ENCODE measurements at regions not wholly inside any gene's neighbourhood (a gene's known extent, or its start where the extent isn't known, plus 50 kb on each side); places are given as distances from the start of the nearest gene placed in this dataset.

GRCh38 chr5:61638476-61638875 is 306.4 kb downstream of the ZSWIM6 start:
- ATAC-seq (ENCODE audit: low FRiP score in 2 of 2) (no peak), DNase-seq (no peak)
- Histone ChIP-seq H3K27me3 (no peaks in the 10 kb centered on the region), H3K36me3 (no peaks in the 10 kb centered on the region), H3K4me3 (no peak overlapping the region), H3K4me1 (peaks cover 0 to 3% (median 0%) of the 10 kb centered on the region in 4 donors), H3K9me3 (no peaks in the 10 kb centered on the region), H3K27ac (no peak overlapping the region)
- no peak for TF ChIP-seq EP300 (IDR thresholded peaks at IDR 0.05)
- TF ChIP-seq, protein P1, sequence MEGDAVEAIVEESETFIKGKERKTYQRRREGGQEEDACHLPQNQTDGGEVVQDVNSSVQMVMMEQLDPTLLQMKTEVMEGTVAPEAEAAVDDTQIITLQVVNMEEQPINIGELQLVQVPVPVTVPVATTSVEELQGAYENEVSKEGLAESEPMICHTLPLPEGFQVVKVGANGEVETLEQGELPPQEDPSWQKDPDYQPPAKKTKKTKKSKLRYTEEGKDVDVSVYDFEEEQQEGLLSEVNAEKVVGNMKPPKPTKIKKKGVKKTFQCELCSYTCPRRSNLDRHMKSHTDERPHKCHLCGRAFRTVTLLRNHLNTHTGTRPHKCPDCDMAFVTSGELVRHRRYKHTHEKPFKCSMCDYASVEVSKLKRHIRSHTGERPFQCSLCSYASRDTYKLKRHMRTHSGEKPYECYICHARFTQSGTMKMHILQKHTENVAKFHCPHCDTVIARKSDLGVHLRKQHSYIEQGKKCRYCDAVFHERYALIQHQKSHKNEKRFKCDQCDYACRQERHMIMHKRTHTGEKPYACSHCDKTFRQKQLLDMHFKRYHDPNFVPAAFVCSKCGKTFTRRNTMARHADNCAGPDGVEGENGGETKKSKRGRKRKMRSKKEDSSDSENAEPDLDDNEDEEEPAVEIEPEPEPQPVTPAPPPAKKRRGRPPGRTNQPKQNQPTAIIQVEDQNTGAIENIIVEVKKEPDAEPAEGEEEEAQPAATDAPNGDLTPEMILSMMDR (IDR thresholded peaks at IDR 0.05): no peak
- no peak for TF ChIP-seq POLR2A (IDR thresholded peaks at IDR 0.05)
- no peak for TF ChIP-seq POLR2AphosphoS5 (IDR thresholded peaks at IDR 0.05)
- 86 to 100% methylated on average over 5 of the region's 5 CpGs for WGBS, 2 donors

- no peaks in the 10 kb centered on the region for H3K27me3 ChIP-seq
- H3K4me1 ChIP-seq: peaks cover 0 to 3% (median 0%) of the 10 kb centered on the region in 4 donors
- H3K27ac ChIP-seq: no peak overlapping the region
- WGBS, 2 donors: 79% methylated on average over 7 of the region's 7 CpGs
- no peaks in the 10 kb centered on the region for H3K9me3 ChIP-seq
- DNase-seq (no peak), ATAC-seq (ENCODE audit: low FRiP score in 2 of 2) (no peak)
- TF ChIP-seq POLR2AphosphoS5 (IDR thresholded peaks at IDR 0.05) (no peak), EP300 (IDR thresholded peaks at IDR 0.05) (no peak), POLR2A (IDR thresholded peaks at IDR 0.05) (no peak)
- TF ChIP-seq, protein P1 (IDR thresholded peaks at IDR 0.05): no peak
- no peak overlapping the region for H3K4me3 ChIP-seq
- no peaks in the 10 kb centered on the region for H3K36me3 ChIP-seq
Observed at GRCh38 chr5:61640179-61641021, 308.3 kb downstream of the ZSWIM6 start.

GRCh38 chr5:61641748-61642565 is 309.9 kb downstream of the ZSWIM6 start:
- WGBS, 2 donors: 76 to 90% methylated on average over 7 of the region's 7 CpGs
- Histone ChIP-seq H3K27ac (no peak overlapping the region), H3K4me3 (no peak overlapping the region), H3K4me1 (peaks cover 0 to 3% (median 0%) of the 10 kb centered on the region in 4 donors), H3K9me3 (no peaks in the 10 kb centered on the region), H3K36me3 (no peaks in the 10 kb centered on the region), H3K27me3 (no peaks in the 10 kb centered on the region)
- TF ChIP-seq POLR2AphosphoS5 (IDR thresholded peaks at IDR 0.05) (no peak), EP300 (IDR thresholded peaks at IDR 0.05) (no peak), POLR2A (IDR thresholded peaks at IDR 0.05) (no peak)
- TF ChIP-seq, protein P1 (IDR thresholded peaks at IDR 0.05): no peak
- DNase-seq: no peak
- ATAC-seq (ENCODE audit: low FRiP score in 2 of 2): no peak

DNA sequence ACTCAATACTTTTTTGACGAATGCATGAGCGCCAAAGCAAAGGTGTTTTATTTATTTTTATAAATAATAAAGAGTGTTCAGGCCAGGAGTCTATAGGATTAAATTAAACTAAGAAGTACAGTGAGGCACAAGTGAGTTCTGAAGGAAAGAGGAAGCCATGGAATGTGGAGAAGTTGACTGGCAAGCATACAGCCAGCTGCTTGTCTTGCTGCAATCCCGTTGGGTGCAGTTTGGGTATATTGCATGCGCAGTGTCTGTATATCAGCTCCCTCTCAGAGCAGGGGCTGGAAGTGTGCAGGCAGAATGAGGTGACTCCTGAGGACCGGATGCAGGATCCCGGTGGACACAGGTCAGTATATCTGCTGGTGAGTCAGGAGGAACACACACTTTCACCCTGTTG is 315.6 kb downstream of the ZSWIM6 start:
- 86% methylated on average over 6 of the region's 6 CpGs for WGBS, 2 donors
- Histone ChIP-seq H3K27ac (no peak overlapping the region), H3K36me3 (no peaks in the 10 kb centered on the region), H3K4me3 (no peak overlapping the region), H3K4me1 (no peaks in the 10 kb centered on the region), H3K27me3 (no peaks in the 10 kb centered on the region), H3K9me3 (no peaks in the 10 kb centered on the region)
- TF ChIP-seq EP300 (IDR thresholded peaks at IDR 0.05) (no peak), POLR2A (IDR thresholded peaks at IDR 0.05) (no peak)
- ATAC-seq (ENCODE audit: low FRiP score in 2 of 2) (peak; percentile 8 to 22), DNase-seq (no peak)

- DNase-seq (no peak), ATAC-seq (ENCODE audit: low FRiP score in 2 of 2) (no peak)
- H3K9me3 ChIP-seq: no peaks in the 10 kb centered on the region
- H3K27me3 ChIP-seq: no peaks in the 10 kb centered on the region
- TF ChIP-seq POLR2A (IDR thresholded peaks at IDR 0.05) (no peak), POLR2AphosphoS5 (IDR thresholded peaks at IDR 0.05) (no peak), EP300 (IDR thresholded peaks at IDR 0.05) (no peak)
- TF ChIP-seq, protein P1 (IDR thresholded peaks at IDR 0.05): no peak
- no peaks in the 10 kb centered on the region for H3K4me1 ChIP-seq
- H3K4me3 ChIP-seq: no peak overlapping the region
- no peaks in the 10 kb centered on the region for H3K36me3 ChIP-seq
- 90 to 93% methylated on average over 4 of the region's 4 CpGs for WGBS, 2 donors
- H3K27ac ChIP-seq: no peak overlapping the region
Observed at GRCh38 chr5:61649231-61649630, 317.2 kb downstream of the ZSWIM6 start.
